GM11168 (cell line): ENCODE measurements at regions not wholly inside any gene's neighbourhood (a gene's known extent, or its start where the extent isn't known, plus 50 kb on each side); places are given as distances from the start of the nearest gene placed in this dataset.

Source experiments
- in situ Hi-C: fragments of 300-500 bp; cut with MboI; formaldehyde crosslinking; loops from one replicate; pipeline ENCODE4 v1.12.0; 2022; ENCODE audit warnings: low sequenced_read_pairs; ENCODE audit not compliant: unreplicated experiment

- in situ Hi-C loops = no loop called here
Measured at GRCh38 chr2:65724752-65725151, 292.4 kb upstream of the SPRED2 start.

GRCh38 chr2:65724336-65724735, 291.9 kb upstream of the SPRED2 start:
- in situ Hi-C loops = no loop called here

GRCh38 chr2:65722028-65722778, 289.8 kb upstream of the SPRED2 start:
- in situ Hi-C loops = no loop called here

GRCh38 chr2:65716698-65717097, 284.3 kb upstream of the SPRED2 start:
- in situ Hi-C loops = no loop called here

GRCh38 chr2:65715323-65715722, 282.9 kb upstream of the SPRED2 start:
- in situ Hi-C loops = no loop called here

- in situ Hi-C loops = no loop called here
Measured at GRCh38 chr2:65714866-65715265, 282.5 kb upstream of the SPRED2 start.

- in situ Hi-C loops = no loop called here
Measured at GRCh38 chr2:65711863-65712262, 279.5 kb upstream of the SPRED2 start.

- in situ Hi-C loops = no loop called here
Measured at GRCh38 chr2:65710779-65711295, 278.4 kb upstream of the SPRED2 start.

- in situ Hi-C loops = no loop called here
Measured at GRCh38 chr2:65710356-65710755, 278.0 kb upstream of the SPRED2 start.

- in situ Hi-C loops = loop anchor here (10.0 kb wide), 1 partner anchor 63 kb away; no protein-coding TSS in a partner anchor
Measured at GRCh38 chr2:65708086-65708485, 275.7 kb upstream of the SPRED2 start.

- in situ Hi-C loops = loop anchor here (10.0 kb wide), 1 partner anchor 62 kb away; no protein-coding TSS in a partner anchor
Measured at GRCh38 chr2:65706411-65706810, 274.0 kb upstream of the SPRED2 start.

GRCh38 chr2:65701191-65701590, 268.8 kb upstream of the SPRED2 start:
- in situ Hi-C loops = loop anchor here (10.0 kb wide), 1 partner anchor 56 kb away; no protein-coding TSS in a partner anchor

- in situ Hi-C loops = loop anchor here (10.0 kb wide), 1 partner anchor 56 kb away; no protein-coding TSS in a partner anchor
Measured at GRCh38 chr2:65700720-65701119, 268.3 kb upstream of the SPRED2 start.

GRCh38 chr2:65700004-65700651, 267.7 kb upstream of the SPRED2 start:
- in situ Hi-C loops = loop anchor here (10.0 kb wide), 1 partner anchor 55 kb away; no protein-coding TSS in a partner anchor

- in situ Hi-C loops = no loop called here
Measured at GRCh38 chr2:65691816-65692215, 259.4 kb upstream of the SPRED2 start.

- in situ Hi-C loops = no loop called here
Measured at GRCh38 chr2:65688141-65688886, 255.9 kb upstream of the SPRED2 start.

- in situ Hi-C loops = no loop called here
Measured at GRCh38 chr2:65687614-65688013, 255.2 kb upstream of the SPRED2 start.

- in situ Hi-C loops = no loop called here
Measured at GRCh38 chr2:65686928-65687521, 254.6 kb upstream of the SPRED2 start.

GRCh38 chr2:65681503-65681902, 249.1 kb upstream of the SPRED2 start:
- in situ Hi-C loops = no loop called here

GRCh38 chr2:65678779-65679391, 246.5 kb upstream of the SPRED2 start:
- in situ Hi-C loops = no loop called here
